ENCODE measurements at regions not wholly inside any gene's neighbourhood (a gene's known extent, or its start where the extent isn't known, plus 50 kb on each side); places are given as distances from the start of the nearest gene placed in this dataset.

- Histone ChIP-seq H3K4me3 (no peak overlapping the region), H3K4me1 (peaks cover 38% of the 10 kb centered on the region), H3K27ac (no peak overlapping the region), H3K36me3 (replicated peaks in 1 of 2; ENCODE audit: insufficient read depth in 1 of 2, low read depth in 2 of 2) (no peaks in the 10 kb centered on the region), H3K27me3 (no peaks in the 10 kb centered on the region), H3K9me3 (no peaks in the 10 kb centered on the region)
- DNase-seq (peak in 3 of 4 donors; percentile 35 to 58 (median 37)), ATAC-seq (peak; percentile 39)
- intact Hi-C loops (cut with DNase I) = no loop called here
- WGBS, 2 donors = 32 to 38% methylated on average over 7 of the region's 7 CpGs
- TF ChIP-seq CTCF (IDR thresholded peaks at IDR 0.05) = no peak
- no peak for TF ChIP-seq POLR2A (IDR thresholded peaks at IDR 0.05)
These were observed 59.5 kb upstream of the HES1 start for GRCh38 chr3:194076475-194076874.

- Histone ChIP-seq H3K27me3 (no peaks in the 10 kb centered on the region), H3K9me3 (no peaks in the 10 kb centered on the region), H3K4me1 (peaks cover 32% of the 10 kb centered on the region), H3K36me3 (replicated peaks in 1 of 2; ENCODE audit: insufficient read depth in 1 of 2, low read depth in 2 of 2) (no peaks in the 10 kb centered on the region), H3K4me3 (no peak overlapping the region), H3K27ac (no peak overlapping the region)
- intact Hi-C loops (cut with DNase I) = no loop called here
- TF ChIP-seq CTCF (IDR thresholded peaks at IDR 0.05) (no peak), POLR2A (IDR thresholded peaks at IDR 0.05) (no peak)
- 43 to 49% methylated on average over 2 of the region's 2 CpGs for WGBS, 2 donors
- DNase-seq (no peak), ATAC-seq (no peak)
These were observed 58.3 kb upstream of the HES1 start for GRCh38 chr3:194077602-194078001.

GRCh38 chr3:194078045-194078821 is 57.7 kb upstream of the HES1 start:
- Histone ChIP-seq H3K27me3 (no peaks in the 10 kb centered on the region), H3K4me1 (peaks cover 32% of the 10 kb centered on the region), H3K27ac (no peak overlapping the region), H3K36me3 (replicated peaks in 1 of 2; ENCODE audit: insufficient read depth in 1 of 2, low read depth in 2 of 2) (no peaks in the 10 kb centered on the region), H3K9me3 (no peaks in the 10 kb centered on the region), H3K4me3 (no peak overlapping the region)
- DNase-seq (peak in 1 of 4 donors; percentile 50), ATAC-seq (no peak)
- intact Hi-C loops (cut with DNase I) = no loop called here
- WGBS, 2 donors = 31 to 41% methylated on average over 8 of the region's 8 CpGs
- TF ChIP-seq CTCF (IDR thresholded peaks at IDR 0.05) = no peak
- TF ChIP-seq POLR2A (IDR thresholded peaks at IDR 0.05) = no peak

- Histone ChIP-seq H3K27me3 (no peaks in the 10 kb centered on the region), H3K27ac (no peak overlapping the region), H3K36me3 (replicated peaks in 1 of 2; ENCODE audit: insufficient read depth in 1 of 2, low read depth in 2 of 2) (no peaks in the 10 kb centered on the region), H3K9me3 (no peaks in the 10 kb centered on the region), H3K4me1 (peaks cover 32% of the 10 kb centered on the region), H3K4me3 (no peak overlapping the region)
- DNase-seq (no peak), ATAC-seq (no peak)
- WGBS, 2 donors = 77 to 88% methylated on average over 14 of the region's 14 CpGs
- intact Hi-C loops (cut with DNase I) = no loop called here
- TF ChIP-seq POLR2A (IDR thresholded peaks at IDR 0.05) (no peak), CTCF (IDR thresholded peaks at IDR 0.05) (no peak)
These were observed 56.2 kb upstream of the HES1 start for GRCh38 chr3:194079702-194080172.

- intact Hi-C loops (cut with DNase I) = no loop called here
These were observed 55.5 kb upstream of the HES1 start for GRCh38 chr3:194080436-194080835.

More at GRCh38 chr3:194080436-194080835, 55.5 kb upstream of the HES1 start:
- no peaks in the 10 kb centered on the region for H3K27me3 ChIP-seq
- WGBS, 2 donors = 30 to 51% methylated on average over 4 to 7 of the region's 7 CpGs
- peak; percentile 33 for ATAC-seq
- TF ChIP-seq CTCF (IDR thresholded peaks at IDR 0.05) (no peak), POLR2A (IDR thresholded peaks at IDR 0.05) (no peak)
- peak overlapping the region in 2 of 4 donors; percentile 10 to 36 for H3K27ac ChIP-seq
- no peaks in the 10 kb centered on the region for H3K9me3 ChIP-seq
- DNase-seq = peak in 2 of 4 donors; percentile 27 to 31
- peaks cover 27% of the 10 kb centered on the region for H3K4me1 ChIP-seq
- no peaks in the 10 kb centered on the region for H3K36me3 ChIP-seq (replicated peaks in 1 of 2; ENCODE audit: insufficient read depth in 1 of 2, low read depth in 2 of 2)
- no peak overlapping the region for H3K4me3 ChIP-seq
